Hematopoietic multipotent progenitor cell (in vitro differentiated cells): ENCODE measurements at regions not wholly inside any gene's neighbourhood (a gene's known extent, or its start where the extent isn't known, plus 50 kb on each side); places are given as distances from the start of the nearest gene placed in this dataset.
"Not testable (repeated sequence)": the region's sequence is repeated elsewhere in the genome, so short reads cannot be mapped to it uniquely, and the experiment has no call there.

Experiments used
- DNase-seq, 3 donors: peaks; one replicate each; pipeline ENCODE4 v3.0.0-alpha.2; 2011 to 2015; ENCODE audit warnings: low read depth in 2 of 3, low spot score in 2 of 3

GRCh38 chr5:51156222-51156621, 227.0 kb upstream of the ISL1 start:
- no peak for DNase-seq

GRCh38 chr5:51156838-51157237, 226.4 kb upstream of the ISL1 start:
- DNase-seq, result no peak

- no peak for DNase-seq
Observed at GRCh38 chr5:51159164-51159563, 224.1 kb upstream of the ISL1 start.

DNA sequence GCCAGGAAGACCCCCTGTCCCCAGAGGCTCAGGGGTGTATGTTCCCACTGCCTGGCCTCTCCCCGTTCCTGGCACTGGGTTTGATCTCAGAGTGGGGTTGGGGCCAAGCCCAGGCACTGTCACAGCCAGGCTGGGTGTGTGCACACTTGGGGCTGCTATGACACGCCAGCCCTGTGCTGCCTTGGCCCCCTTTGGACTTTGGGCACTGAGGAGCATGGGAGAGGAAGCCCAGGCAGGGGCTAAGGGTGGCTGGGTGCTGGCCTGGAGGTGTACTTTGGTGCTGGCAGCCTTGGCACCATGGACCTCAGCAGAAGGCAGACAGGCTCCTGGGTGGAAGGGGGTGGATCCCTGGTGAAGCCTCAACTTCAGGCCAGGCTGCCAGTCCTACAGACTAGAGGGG, 223.6 kb upstream of the ISL1 start:
- no peak for DNase-seq

- DNase-seq, result no peak
Observed at GRCh38 chr5:51162245-51162644, 221.0 kb upstream of the ISL1 start.

GRCh38 chr5:51165621-51166020, 217.6 kb upstream of the ISL1 start:
- DNase-seq, result not testable (repeated sequence)

GRCh38 chr5:51172903-51173626, 210.2 kb upstream of the ISL1 start:
- DNase-seq, result no peak

DNA sequence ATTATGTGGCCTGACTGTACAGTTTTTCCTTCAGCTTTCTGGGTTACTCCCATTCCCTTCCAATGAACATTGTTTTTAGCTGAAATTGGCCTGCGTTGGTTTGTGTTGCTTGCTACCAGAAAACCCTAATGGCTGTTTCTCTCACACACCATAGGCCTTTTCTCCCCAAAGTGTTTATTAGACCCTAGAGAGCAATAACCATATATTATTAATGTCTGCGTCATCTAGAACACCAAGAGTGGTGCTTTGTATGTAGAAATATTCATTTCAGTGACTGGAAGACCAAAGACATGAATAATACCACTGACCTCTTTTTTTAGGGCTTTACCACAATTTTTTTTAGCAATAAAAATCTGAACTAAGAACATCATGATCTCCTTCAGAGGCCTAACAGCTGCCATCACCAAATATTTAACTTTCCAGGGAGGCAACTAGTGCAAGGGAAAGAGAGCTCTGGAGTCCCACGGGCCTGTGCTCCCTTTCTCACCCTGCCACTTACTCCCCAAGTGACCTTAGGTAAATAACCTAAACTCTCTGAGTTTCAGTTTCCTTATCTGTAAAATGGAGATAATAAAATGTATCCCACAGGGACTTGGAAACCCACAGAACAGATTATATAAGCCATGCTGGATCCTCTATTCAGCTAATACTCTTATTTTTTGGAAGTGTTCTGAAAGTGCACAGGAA, 201.9 kb upstream of the ISL1 start:
- no peak for DNase-seq

DNA sequence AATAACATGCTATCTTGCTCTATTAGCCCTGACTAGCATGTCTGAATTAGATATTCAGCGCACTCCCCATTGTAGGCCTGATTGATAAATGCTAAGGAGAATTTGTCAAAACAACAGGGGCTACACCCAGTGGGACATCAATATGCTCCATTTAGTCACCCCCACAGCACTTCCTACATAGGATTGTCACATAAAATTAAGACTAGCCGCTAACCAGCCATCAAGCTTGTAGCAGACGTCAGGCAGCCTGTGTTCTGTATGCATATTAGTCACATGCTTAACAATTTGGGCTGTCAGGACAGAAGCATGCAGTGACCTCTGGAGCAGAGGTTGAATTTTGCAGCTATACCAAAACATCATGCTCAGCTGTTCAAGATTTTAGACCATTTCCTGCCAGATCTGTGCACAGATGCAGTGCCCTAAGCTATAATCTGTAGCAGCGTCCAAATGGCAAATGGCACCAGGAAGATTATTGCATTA, 197.4 kb upstream of the ISL1 start:
- no peak for DNase-seq

DNA sequence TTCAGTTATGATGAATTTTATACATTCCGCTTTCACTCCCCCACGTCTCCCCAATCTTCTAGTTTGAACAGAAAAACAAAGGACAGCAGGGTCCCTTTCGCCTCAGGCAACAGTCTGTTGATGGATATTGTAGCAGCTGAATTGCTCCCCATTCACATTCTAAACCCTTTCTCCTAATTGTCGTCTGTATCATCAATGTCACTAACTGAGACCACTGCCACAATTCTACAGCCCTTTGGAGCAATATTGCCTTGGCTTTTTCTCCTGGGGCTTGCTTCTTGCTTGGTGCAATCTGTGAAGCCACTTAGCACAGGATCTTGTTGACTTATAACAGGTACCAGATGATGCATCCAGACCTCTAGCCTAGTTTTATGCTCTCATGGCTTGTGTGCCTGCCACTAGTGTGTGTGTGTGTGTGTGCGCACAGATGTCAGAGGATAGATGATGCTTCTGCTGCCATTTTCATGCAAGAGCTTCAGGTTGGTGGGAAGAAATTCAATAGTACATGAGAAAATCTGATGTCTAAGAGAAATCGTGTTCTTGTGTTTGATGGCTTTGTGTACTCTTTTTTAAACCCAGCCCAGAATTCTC, 195.2 kb upstream of the ISL1 start:
- no peak for DNase-seq

GRCh38 chr5:51194671-51195070, 188.6 kb upstream of the ISL1 start:
- no peak for DNase-seq

GRCh38 chr5:51201024-51201423, 182.2 kb upstream of the ISL1 start:
- no peak for DNase-seq

- no peak for DNase-seq
Observed at GRCh38 chr5:51201708-51202107, 181.5 kb upstream of the ISL1 start.

- DNase-seq, result no peak
Observed at GRCh38 chr5:51202161-51202560, 181.1 kb upstream of the ISL1 start.

DNA sequence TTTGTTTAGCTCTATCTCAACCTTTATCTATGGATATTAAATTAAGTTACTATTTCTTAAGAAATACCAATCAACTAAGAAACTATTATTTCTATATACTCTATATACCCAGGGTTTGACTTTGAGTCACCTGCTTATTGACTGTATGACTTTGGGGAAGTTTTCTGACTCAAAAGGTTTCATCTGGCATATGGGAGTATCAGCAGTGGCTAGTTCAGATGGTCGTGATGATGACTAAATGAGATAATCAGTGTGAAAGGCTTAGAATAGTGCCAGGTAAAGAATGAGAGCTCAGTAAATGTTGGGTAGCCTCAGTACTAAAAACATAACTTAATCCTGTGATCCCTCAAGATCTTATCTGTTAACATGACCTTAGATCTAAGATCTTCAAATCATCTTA, 179.7 kb upstream of the ISL1 start:
- no peak for DNase-seq

GRCh38 chr5:51208296-51208695, 175.0 kb upstream of the ISL1 start:
- DNase-seq, result no peak

DNA sequence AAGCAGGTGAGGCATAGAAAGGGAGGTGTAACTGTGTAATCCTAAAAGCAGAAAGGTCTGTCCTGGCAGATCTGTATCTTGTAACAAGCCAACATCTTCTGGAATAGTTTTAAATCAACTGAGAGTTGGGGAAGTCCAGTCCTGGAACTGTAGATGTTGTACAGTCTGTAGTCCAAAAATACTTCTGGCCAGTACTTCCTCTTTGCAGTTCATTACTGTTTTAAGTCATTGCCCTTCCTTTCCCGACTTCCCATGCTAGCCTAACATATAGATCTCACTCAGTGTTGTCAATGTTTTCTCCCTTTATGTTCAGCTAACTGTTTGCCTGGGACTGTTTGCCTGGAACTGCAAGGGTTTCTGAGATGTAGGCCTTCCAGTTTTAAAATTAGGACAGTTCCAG, 168.5 kb upstream of the ISL1 start:
- DNase-seq, result no peak

DNA sequence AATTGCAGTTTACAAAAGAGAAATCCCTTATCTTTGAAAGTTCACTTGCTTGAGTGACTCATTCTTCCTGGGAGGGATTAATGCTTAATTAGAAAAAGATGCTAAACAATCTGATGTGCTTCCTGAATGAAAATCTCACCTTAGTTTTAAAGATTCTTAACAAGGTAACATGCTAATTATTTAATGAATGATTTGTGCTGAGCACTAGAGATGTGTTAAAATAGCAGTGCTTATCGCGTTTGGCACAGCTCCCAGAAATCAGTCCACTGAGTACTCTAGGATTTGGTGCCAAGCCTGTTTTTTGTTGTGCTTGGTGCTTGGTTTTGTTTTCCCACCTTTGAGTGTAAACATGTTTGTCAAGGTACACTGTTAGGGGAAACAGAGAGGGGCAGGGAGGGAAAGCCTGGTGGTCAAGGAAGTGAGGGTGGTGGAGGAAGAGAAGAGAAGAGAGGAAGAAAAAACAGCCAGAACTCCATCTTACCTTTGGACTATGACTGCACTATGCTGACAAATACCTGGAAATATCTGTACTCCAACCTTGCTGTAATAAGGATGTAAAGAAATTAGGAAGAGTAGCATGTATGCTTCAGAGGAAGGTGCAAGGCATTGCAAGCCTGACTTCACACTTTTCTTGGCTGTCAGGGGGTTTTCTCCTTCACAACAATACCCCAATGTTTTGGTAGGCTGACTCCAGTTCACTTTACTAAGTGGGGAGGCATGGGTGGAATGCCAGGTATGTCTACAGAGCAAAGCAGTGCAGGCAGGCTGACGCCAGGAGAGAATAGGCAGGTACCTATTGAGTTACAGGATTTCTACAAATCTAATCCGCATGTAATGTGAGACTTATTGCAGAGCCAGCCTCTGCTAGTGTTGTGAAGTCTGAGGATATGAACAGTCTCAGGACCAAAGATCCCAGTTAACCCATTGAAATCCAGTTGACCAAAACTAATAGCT, 157.2 kb upstream of the ISL1 start:
- DNase-seq, result no peak

GRCh38 chr5:51227963-51228470, 155.2 kb upstream of the ISL1 start:
- no peak for DNase-seq

- no peak for DNase-seq
Observed at GRCh38 chr5:51230336-51230735, 152.9 kb upstream of the ISL1 start.

- no peak for DNase-seq
Observed at GRCh38 chr5:51242456-51242855, 140.8 kb upstream of the ISL1 start.
